Activated T-cell treated with anti-CD3 and anti-CD28 coated beads, Interleukin-2, amount 50 U/mL, for 1 hour (primary cell): ENCODE measurements at regions not wholly inside any gene's neighbourhood (a gene's known extent, or its start where the extent isn't known, plus 50 kb on each side); places are given as distances from the start of the nearest gene placed in this dataset.

Experiments
- DNase-seq: peaks from one replicate; pipeline ENCODE4 v3.0.0-alpha.2; 2020

GRCh38 chr14:36408388-36408787 is 88.0 kb upstream of the MBIP start:
- no peak for DNase-seq

GRCh38 chr14:36405589-36406274 is 85.3 kb upstream of the MBIP start:
- DNase-seq, result no peak

GRCh38 chr14:36402867-36403266 is 82.4 kb upstream of the MBIP start:
- DNase-seq, result no peak

- DNase-seq, result no peak
Measured at GRCh38 chr14:36398463-36399291, 78.2 kb upstream of the MBIP start.

GRCh38 chr14:36397357-36397756 is 76.9 kb upstream of the MBIP start:
- no peak for DNase-seq

GRCh38 chr14:36396798-36397197 is 76.4 kb upstream of the MBIP start:
- no peak for DNase-seq

GRCh38 chr14:36394593-36394992 is 74.2 kb upstream of the MBIP start:
- DNase-seq, result no peak

GRCh38 chr14:36390718-36391117 is 70.3 kb upstream of the MBIP start:
- no peak for DNase-seq

GRCh38 chr14:36383767-36384431 is 63.5 kb upstream of the MBIP start:
- DNase-seq, result no peak

GRCh38 chr14:36373982-36374673 is 53.7 kb upstream of the MBIP start:
- peak; percentile 61 for DNase-seq
